ENCODE measurements at regions not wholly inside any gene's neighbourhood (a gene's known extent, or its start where the extent isn't known, plus 50 kb on each side); places are given as distances from the start of the nearest gene placed in this dataset.

DNA sequence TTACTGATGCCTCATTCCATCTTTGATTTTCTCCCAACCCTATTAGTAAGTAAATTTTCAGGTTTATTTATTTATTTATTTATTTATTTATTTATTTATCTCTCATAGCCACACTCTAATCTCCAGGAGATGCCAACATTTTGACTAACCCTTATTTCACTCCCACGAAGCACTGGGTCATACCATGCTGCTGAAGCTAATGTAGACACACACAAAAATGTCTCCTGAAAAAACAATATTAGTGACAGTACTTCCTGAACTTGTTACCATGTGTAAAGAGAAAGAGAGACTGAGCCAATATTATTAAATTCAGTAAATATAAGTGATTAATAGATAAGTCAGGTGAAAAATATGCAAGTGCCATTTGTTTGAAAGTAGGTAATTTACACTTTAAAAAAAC, 402.7 kb downstream of the C4orf33 start:
- TF ChIP-seq, protein P1, sequence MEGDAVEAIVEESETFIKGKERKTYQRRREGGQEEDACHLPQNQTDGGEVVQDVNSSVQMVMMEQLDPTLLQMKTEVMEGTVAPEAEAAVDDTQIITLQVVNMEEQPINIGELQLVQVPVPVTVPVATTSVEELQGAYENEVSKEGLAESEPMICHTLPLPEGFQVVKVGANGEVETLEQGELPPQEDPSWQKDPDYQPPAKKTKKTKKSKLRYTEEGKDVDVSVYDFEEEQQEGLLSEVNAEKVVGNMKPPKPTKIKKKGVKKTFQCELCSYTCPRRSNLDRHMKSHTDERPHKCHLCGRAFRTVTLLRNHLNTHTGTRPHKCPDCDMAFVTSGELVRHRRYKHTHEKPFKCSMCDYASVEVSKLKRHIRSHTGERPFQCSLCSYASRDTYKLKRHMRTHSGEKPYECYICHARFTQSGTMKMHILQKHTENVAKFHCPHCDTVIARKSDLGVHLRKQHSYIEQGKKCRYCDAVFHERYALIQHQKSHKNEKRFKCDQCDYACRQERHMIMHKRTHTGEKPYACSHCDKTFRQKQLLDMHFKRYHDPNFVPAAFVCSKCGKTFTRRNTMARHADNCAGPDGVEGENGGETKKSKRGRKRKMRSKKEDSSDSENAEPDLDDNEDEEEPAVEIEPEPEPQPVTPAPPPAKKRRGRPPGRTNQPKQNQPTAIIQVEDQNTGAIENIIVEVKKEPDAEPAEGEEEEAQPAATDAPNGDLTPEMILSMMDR (IDR thresholded peaks at IDR 0.05; ENCODE audit: low read depth, low read length) = no peak
- TF ChIP-seq EZH2phosphoT487 (IDR thresholded peaks at IDR 0.05; ENCODE audit: low read depth) = no peak

Measured in OCI-LY3 (cell line).